H1 (cell line): ENCODE measurements at regions not wholly inside any gene's neighbourhood (a gene's known extent, or its start where the extent isn't known, plus 50 kb on each side); places are given as distances from the start of the nearest gene placed in this dataset.

ENCODE experiments used
- CTCF ChIA-PET: fragments of 300-600 bp; sonication (Branson Sonifier 250); formaldehyde crosslinking; loops from one replicate; lab custom pipeline; 2021; ENCODE audit not compliant: partially characterized antibody; lab: Charles Lee
- POLR2A ChIA-PET: fragments of 300-600 bp; sonication (Branson Sonifier 250); formaldehyde crosslinking; loops from one replicate; lab custom pipeline; 2021; ENCODE audit warnings: inconsistent platforms; ENCODE audit not compliant: partially characterized antibody; lab: Charles Lee
- DNase-seq, 2 experiments: peaks; one replicate each; pipeline versions ENCODE4 v3.0.0 to v3.0.0-alpha.2; 2010 to 2022; ENCODE audit warnings: low spot score in 2 of 2, low read depth in 1 of 2, mixed read lengths in 1 of 2
- FAIRE-seq: peaks from 2 replicates; lab custom pipeline; 2011; peaks lifted over from hg19 to GRCh38; lab: Jason Lieb, UNC
- H2AFZ ChIP-seq: 2 replicates; pipeline ENCODE4 v1.8.1; 2012; ENCODE audit warnings: low read length, inconsistent platforms
- H2AK5ac ChIP-seq: 2 replicates; pipeline ENCODE4 v1.6.1; 2013; ENCODE audit warnings: low read depth, low read length
- H2BK120ac ChIP-seq: replicated peaks from 2 replicates; pipeline ENCODE3; 2013; ENCODE audit warnings: low read depth, low read length, inconsistent platforms
- H2BK12ac ChIP-seq: 2 replicates; pipeline ENCODE4 v1.6.1; 2013; ENCODE audit warnings: low read depth, low read length
- H2BK15ac ChIP-seq: 2 replicates; pipeline ENCODE4 v1.6.1; 2013; ENCODE audit warnings: low read length
- H2BK20ac ChIP-seq: 2 replicates; pipeline ENCODE4 v1.6.1; 2013; ENCODE audit warnings: low read length
- H2BK5ac ChIP-seq: 2 replicates; pipeline ENCODE4 v1.6.1; 2013; ENCODE audit warnings: low read depth, low read length
- H3K14ac ChIP-seq: 2 replicates; pipeline ENCODE4 v1.6.1; 2013; ENCODE audit warnings: inconsistent platforms; ENCODE audit not compliant: insufficient read length
- H3K18ac ChIP-seq: 2 replicates; pipeline ENCODE4 v1.6.1; 2013; ENCODE audit warnings: low read length; ENCODE audit errors: extremely low read depth
- H3K23ac ChIP-seq: 2 replicates; pipeline ENCODE4 v1.6.1; 2013; ENCODE audit warnings: inconsistent platforms; ENCODE audit not compliant: insufficient read length
- H3K23me2 ChIP-seq: 2 replicates; pipeline ENCODE4 v1.6.1; 2013; ENCODE audit warnings: low read depth, low read length
- H3K27ac ChIP-seq: 2 replicates; pipeline ENCODE4 v1.6.1; 2011; ENCODE audit warnings: low read depth, low read length, inconsistent platforms
- H3K27me3 ChIP-seq, 4 experiments: replicated peaks in 1 of 4; 1 replicate in 1 of 4; 2 replicates in 3 of 4; pipeline versions ENCODE4 v1.6.1 to v1.8.1; 2011 to 2013; ENCODE audit warnings: low read length in 3 of 4, mild to moderate bottlenecking in 3 of 4, inconsistent platforms in 2 of 4, mixed read lengths in 2 of 4, moderate library complexity in 1 of 4; ENCODE audit not compliant: control insufficient read depth in 3 of 4, insufficient read depth in 3 of 4; ENCODE audit errors: extremely low read depth in 1 of 4
- H3K36me3 ChIP-seq, 4 experiments: 2 replicates each; pipeline versions ENCODE4 v1.6.1 to v1.8.1; 2011 to 2013; ENCODE audit warnings: mild to moderate bottlenecking in 4 of 4, low read length in 3 of 4, moderate library complexity in 2 of 4, control low read depth in 1 of 4, inconsistent platforms in 1 of 4; ENCODE audit not compliant: insufficient read depth in 4 of 4, control insufficient read depth in 2 of 4
- H3K4ac ChIP-seq: replicated peaks from 2 replicates; pipeline ENCODE3; 2013; ENCODE audit warnings: low read length, low read depth, mixed read lengths, inconsistent platforms; ENCODE audit not compliant: insufficient read length
- H3K4me1 ChIP-seq, 4 experiments: replicated peaks in 1 of 4; 1 replicate in 1 of 4; 2 replicates in 3 of 4; pipeline versions ENCODE4 v1.6.1 to v1.8.1; 2011 to 2013; ENCODE audit warnings: low read length in 3 of 4, inconsistent platforms in 2 of 4, mixed read lengths in 1 of 4; ENCODE audit not compliant: insufficient read depth in 4 of 4, control insufficient read depth in 3 of 4
- H3K4me2 ChIP-seq, 2 experiments: 2 replicates each; pipeline versions ENCODE4 v1.6.1 to v1.8.1; 2011 to 2013; ENCODE audit warnings: low read depth in 2 of 2, low read length in 2 of 2, control low read depth in 1 of 2, inconsistent platforms in 1 of 2, mild to moderate bottlenecking in 1 of 2; ENCODE audit not compliant: insufficient read depth in 1 of 2
- H3K4me3 ChIP-seq, 4 experiments: fragments of 200-600, 300-600 bp in 1 of 4; sonication (generic), shearing (Covaris generic), sonication (Bioruptor Twin) in 1 of 4; 2 replicates each; pipeline versions ENCODE4 v1.5.1 to v1.8.1; 2011 to 2016; ENCODE audit warnings: low read length in 4 of 4, low read depth in 3 of 4, control low read depth in 2 of 4, inconsistent platforms in 2 of 4, mild to moderate bottlenecking in 2 of 4, mixed read lengths in 1 of 4, moderate library complexity in 1 of 4; ENCODE audit not compliant: insufficient read depth in 2 of 4; ENCODE audit errors: extremely low read depth in 1 of 4
- H3K56ac ChIP-seq: replicated peaks from 2 replicates; pipeline ENCODE3; 2013; ENCODE audit warnings: low read depth, mild to moderate bottlenecking, mixed read lengths, low read length, inconsistent platforms; ENCODE audit not compliant: insufficient read length
- H3K79me1 ChIP-seq: 2 replicates; pipeline ENCODE4 v1.6.1; 2013; ENCODE audit warnings: low read depth, low read length, control low read depth
- H3K79me2 ChIP-seq, 2 experiments: 2 replicates each; pipeline versions ENCODE4 v1.6.1 to v1.8.1; 2012 to 2013; ENCODE audit warnings: low read length in 2 of 2, mild to moderate bottlenecking in 2 of 2, inconsistent platforms in 1 of 2; ENCODE audit not compliant: insufficient read depth in 2 of 2, control insufficient read depth in 1 of 2
- H3K9ac ChIP-seq, 4 experiments: replicated peaks in 1 of 4; 1 replicate in 1 of 4; 2 replicates in 3 of 4; pipeline versions ENCODE4 v1.6.1 to v1.8.1; 2011 to 2013; ENCODE audit warnings: low read depth in 3 of 4, low read length in 3 of 4, control low read depth in 2 of 4, mild to moderate bottlenecking in 2 of 4, moderate library complexity in 2 of 4, inconsistent platforms in 1 of 4; ENCODE audit errors: extremely low read depth in 1 of 4
- H3K9me3 ChIP-seq, 2 experiments: 2 replicates each; pipeline versions ENCODE4 v1.6.1 to v1.8.1; 2012 to 2013; ENCODE audit warnings: mild to moderate bottlenecking in 2 of 2, moderate library complexity in 2 of 2, control low read depth in 1 of 2, inconsistent platforms in 1 of 2, low read depth in 1 of 2, low read length in 1 of 2, mixed read lengths in 1 of 2; ENCODE audit not compliant: insufficient read depth in 2 of 2
- H4K20me1 ChIP-seq, 2 experiments: replicated peaks in 1 of 2; 2 replicates each; pipeline versions ENCODE3 to v1.8.1; 2011 to 2013; ENCODE audit warnings: inconsistent platforms in 2 of 2, low read length in 2 of 2, mild to moderate bottlenecking in 1 of 2; ENCODE audit not compliant: insufficient read depth in 2 of 2, control insufficient read depth in 1 of 2
- H4K5ac ChIP-seq: 2 replicates; pipeline ENCODE4 v1.6.1; 2013; ENCODE audit warnings: low read length, low read depth, mixed read lengths, inconsistent platforms; ENCODE audit not compliant: insufficient read length
- H4K8ac ChIP-seq: 2 replicates; pipeline ENCODE4 v1.8.0; 2013; ENCODE audit warnings: mild to moderate bottlenecking, moderate library complexity, low read length, inconsistent platforms; ENCODE audit not compliant: insufficient read depth; ENCODE audit errors: extremely low read depth
- H4K91ac ChIP-seq: replicated peaks from 2 replicates; pipeline ENCODE3; 2013; ENCODE audit warnings: low read length, mixed read lengths, inconsistent platforms; ENCODE audit not compliant: insufficient read length
- ASH2L ChIP-seq: fragments of 200-600, 300-600 bp; sonication (generic); IDR thresholded peaks from one replicate; pipeline ENCODE4 v1.7.1; 2017; ENCODE audit warnings: low read length
- EGR1 ChIP-seq: IDR thresholded peaks from 2 replicates; pipeline ENCODE4 v1.6.1; 2011; ENCODE audit warnings: low read depth, low read length, borderline replicate concordance
- POLR2A ChIP-seq, 2 experiments: IDR thresholded peaks; 1 replicate in 1 of 2; 2 replicates in 1 of 2; pipeline ENCODE4 v1.6.1; 2011; ENCODE audit warnings: low read depth in 2 of 2, low read length in 2 of 2, mild to moderate bottlenecking in 2 of 2; ENCODE audit errors: control extremely low read depth in 1 of 2
- POLR2AphosphoS5 ChIP-seq: IDR thresholded peaks from 2 replicates; pipeline ENCODE4 v1.6.1; 2011; ENCODE audit warnings: low read depth, low read length
- SIN3A ChIP-seq, 2 experiments: IDR thresholded peaks in 1 of 2; conservative IDR thresholded peaks in 1 of 2; 2 replicates each; pipeline ENCODE4 v1.6.1; 2011 to 2012; ENCODE audit warnings: low read length in 2 of 2, improper control_type of control experiment in 1 of 2, low read depth in 1 of 2, mild to moderate bottlenecking in 1 of 2
- TAF1 ChIP-seq: IDR thresholded peaks from 2 replicates; pipeline ENCODE4 v1.6.1; 2011; ENCODE audit warnings: mild to moderate bottlenecking, low read depth, low read length
- TAF7 ChIP-seq: optimal IDR thresholded peaks from 2 replicates; pipeline ENCODE3; 2011; ENCODE audit warnings: low read depth, mild to moderate bottlenecking, inconsistent platforms, low read length, moderate library complexity, borderline replicate concordance
- TBP ChIP-seq: IDR thresholded peaks from 2 replicates; pipeline ENCODE4 v1.6.1; 2011; ENCODE audit warnings: low read depth, low read length, improper control_type of control experiment
- TEAD4 ChIP-seq: IDR thresholded peaks from 2 replicates; pipeline ENCODE4 v1.6.1; 2012; ENCODE audit warnings: low read depth, low read length, inconsistent platforms, mixed read lengths
- WGBS, 2 experiments: shearing (Covaris generic) in 1 of 2; methylation state at CpG; one replicate each; pipeline versions ENCODE4 v1.1.6 to v1.1.7; 2013 to 2015; ENCODE audit warnings: low lambda C conversion rate in 2 of 2, mixed read lengths in 2 of 2, inconsistent platforms in 1 of 2, low coverage in 1 of 2, missing lambda C conversion rate in 1 of 2; ENCODE audit not compliant: insufficient replicate concordance in 2 of 2, insufficient coverage in 1 of 2, insufficient read length in 1 of 2; ENCODE audit errors: extremely low coverage in 1 of 2, missing lambda C conversion rate in 1 of 2; 5-methylcytosine and 5-hydroxymethylcytosine counted together
- TF ChIP-seq, protein P1 (sequence below), 3 experiments: IDR thresholded peaks; 1 replicate in 2 of 3; 2 replicates in 1 of 3; pipeline versions ENCODE4 v1.5.1 to v1.6.1; 2011; ENCODE audit warnings: low read length in 3 of 3, mild to moderate bottlenecking in 3 of 3, inconsistent platforms in 2 of 3, low read depth in 1 of 3, moderate library complexity in 1 of 3; ENCODE audit not compliant: insufficient read depth in 1 of 3; ENCODE audit errors: control extremely low read depth in 1 of 3

DNA sequence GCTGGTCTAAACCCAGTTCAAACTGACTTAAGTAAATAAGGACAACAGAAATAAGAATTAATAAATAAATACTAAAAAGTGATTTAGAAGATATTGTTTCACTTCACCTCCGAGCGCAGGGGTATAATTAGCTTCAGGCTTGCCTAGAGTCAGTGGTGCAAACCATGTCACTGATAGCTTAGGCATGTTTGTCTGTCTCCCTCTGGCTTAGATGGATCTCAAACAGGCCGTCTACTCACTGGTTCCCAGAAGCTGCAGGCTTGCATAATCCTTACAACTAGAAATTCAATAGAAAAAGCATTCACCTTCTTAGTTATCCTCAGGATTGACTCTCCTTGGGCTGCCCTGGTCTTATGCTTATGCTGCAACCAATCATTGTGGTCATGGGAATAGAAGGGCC, 629.8 kb upstream of the WWC1 start:
- Histone ChIP-seq H4K5ac (no peak overlapping the region), H3K27ac (no peak overlapping the region), H2BK12ac (no peak overlapping the region), H2BK120ac (no peak overlapping the region), H2AK5ac (no peak overlapping the region), H3K14ac (no peak overlapping the region), H3K27me3 (no peaks in the 10 kb centered on the region), H3K23me2 (no peaks in the 10 kb centered on the region), H3K79me1 (no peaks in the 10 kb centered on the region), H3K4me2 (no peak overlapping the region), H3K9ac (no peak overlapping the region), H3K9me3 (no peaks in the 10 kb centered on the region), H2BK5ac (no peak overlapping the region), H4K20me1 (no peaks in the 10 kb centered on the region), H3K4ac (no peak overlapping the region), H3K56ac (no peak overlapping the region), H4K91ac (no peak overlapping the region), H3K23ac (no peak overlapping the region), H3K36me3 (no peaks in the 10 kb centered on the region), H3K79me2 (no peaks in the 10 kb centered on the region), H2BK20ac (no peak overlapping the region), H3K4me1 (no peaks in the 10 kb centered on the region), H2AFZ (no peak overlapping the region), H2BK15ac (no peak overlapping the region), H4K8ac (no peak overlapping the region), H3K4me3 (no peak overlapping the region), H3K18ac (no peak overlapping the region)
- TF ChIP-seq SIN3A (conservative IDR thresholded peaks at IDR 0.05 in 1 of 2, IDR thresholded peaks at IDR 0.05 in 1 of 2; ENCODE audit: low read depth in 1 of 2, low read length in 2 of 2) (no peak), ASH2L (no peak), EGR1 (no peak), POLR2A (IDR thresholded peaks at IDR 0.05; ENCODE audit: control extremely low read depth in 1 of 2, low read depth in 2 of 2, low read length in 2 of 2) (no peak), TEAD4 (no peak), POLR2AphosphoS5 (no peak), TBP (no peak), TAF1 (no peak), TAF7 (no peak)
- TF ChIP-seq, protein P1, sequence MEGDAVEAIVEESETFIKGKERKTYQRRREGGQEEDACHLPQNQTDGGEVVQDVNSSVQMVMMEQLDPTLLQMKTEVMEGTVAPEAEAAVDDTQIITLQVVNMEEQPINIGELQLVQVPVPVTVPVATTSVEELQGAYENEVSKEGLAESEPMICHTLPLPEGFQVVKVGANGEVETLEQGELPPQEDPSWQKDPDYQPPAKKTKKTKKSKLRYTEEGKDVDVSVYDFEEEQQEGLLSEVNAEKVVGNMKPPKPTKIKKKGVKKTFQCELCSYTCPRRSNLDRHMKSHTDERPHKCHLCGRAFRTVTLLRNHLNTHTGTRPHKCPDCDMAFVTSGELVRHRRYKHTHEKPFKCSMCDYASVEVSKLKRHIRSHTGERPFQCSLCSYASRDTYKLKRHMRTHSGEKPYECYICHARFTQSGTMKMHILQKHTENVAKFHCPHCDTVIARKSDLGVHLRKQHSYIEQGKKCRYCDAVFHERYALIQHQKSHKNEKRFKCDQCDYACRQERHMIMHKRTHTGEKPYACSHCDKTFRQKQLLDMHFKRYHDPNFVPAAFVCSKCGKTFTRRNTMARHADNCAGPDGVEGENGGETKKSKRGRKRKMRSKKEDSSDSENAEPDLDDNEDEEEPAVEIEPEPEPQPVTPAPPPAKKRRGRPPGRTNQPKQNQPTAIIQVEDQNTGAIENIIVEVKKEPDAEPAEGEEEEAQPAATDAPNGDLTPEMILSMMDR (IDR thresholded peaks at IDR 0.05; ENCODE audit: control extremely low read depth in 1 of 3, insufficient read depth in 1 of 3, low read depth in 1 of 3, low read length in 3 of 3) = no peak
- POLR2A ChIA-PET = no interaction called here
- 91% methylated on average over 3 of the region's 3 CpGs; no CpG with 5 or more reads in 1 of the 2 experiments for WGBS, 2 experiments
- FAIRE-seq (no peak), DNase-seq (no peak)
- CTCF ChIA-PET = interaction anchor here (0.6 to 0.9 kb wide), 2 partner anchors 10 to 13 kb away, joined by 3 read pairs; no protein-coding TSS in a partner anchor
